GM18873 (cell line): ENCODE measurements at regions not wholly inside any gene's neighbourhood (a gene's known extent, or its start where the extent isn't known, plus 50 kb on each side); places are given as distances from the start of the nearest gene placed in this dataset.

ENCODE experiments used
- ATAC-seq: cut with Tn5 transposase; IDR thresholded peaks from one replicate; pipeline ENCODE4 v1.9.1; 2021; ENCODE audit warnings: mild to moderate bottlenecking, moderate library complexity, moderate number of reproducible peaks; ENCODE audit not compliant: unreplicated experiment, low FRiP score

- ATAC-seq, result no peak
Measured at GRCh38 chr7:108684629-108685028, 115.0 kb downstream of the DNAJB9 start.

DNA sequence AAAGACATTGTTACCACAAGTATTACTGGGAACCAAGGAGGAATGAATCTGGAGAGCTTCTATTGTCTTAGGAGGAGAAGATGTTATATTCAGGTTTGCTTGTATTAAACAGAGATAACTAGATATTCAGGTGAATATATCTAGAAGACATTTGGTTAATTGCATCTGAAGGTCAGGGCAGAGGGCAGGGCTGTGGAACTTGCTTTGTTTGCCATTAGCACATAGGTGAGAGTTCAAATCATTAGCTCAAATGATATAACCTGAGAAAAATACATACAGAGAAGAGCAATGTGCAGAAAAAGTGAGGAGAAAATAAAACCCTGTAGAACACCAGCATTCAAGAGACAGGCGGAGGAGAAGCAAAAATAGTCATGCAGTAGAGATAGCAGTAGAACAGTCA is 116.8 kb downstream of the DNAJB9 start:
- ATAC-seq, result no peak

GRCh38 chr7:108697254-108697653 is 127.6 kb downstream of the DNAJB9 start:
- no peak for ATAC-seq

DNA sequence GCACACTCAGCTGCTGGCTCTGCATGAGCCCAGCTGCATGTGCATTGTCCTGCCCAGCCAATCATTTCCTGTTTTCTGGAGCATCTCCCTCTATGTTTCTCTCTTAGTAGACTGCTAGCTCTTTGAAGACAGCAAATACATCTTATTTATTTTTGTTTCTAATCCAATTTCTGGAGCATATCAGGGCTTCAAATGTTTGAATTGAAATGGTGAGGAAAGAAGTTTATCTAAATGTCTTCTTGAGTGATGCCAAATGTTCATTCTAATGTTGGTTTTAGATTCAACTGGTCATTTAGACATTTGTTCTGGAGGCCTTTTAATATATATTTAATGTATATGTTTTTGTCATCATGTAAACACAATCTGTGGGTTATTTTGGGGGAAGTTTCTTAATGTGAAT is 141.9 kb downstream of the DNAJB9 start:
- ATAC-seq, result no peak

- ATAC-seq, result no peak
Measured at GRCh38 chr7:108716783-108717182, 147.1 kb downstream of the DNAJB9 start.

DNA sequence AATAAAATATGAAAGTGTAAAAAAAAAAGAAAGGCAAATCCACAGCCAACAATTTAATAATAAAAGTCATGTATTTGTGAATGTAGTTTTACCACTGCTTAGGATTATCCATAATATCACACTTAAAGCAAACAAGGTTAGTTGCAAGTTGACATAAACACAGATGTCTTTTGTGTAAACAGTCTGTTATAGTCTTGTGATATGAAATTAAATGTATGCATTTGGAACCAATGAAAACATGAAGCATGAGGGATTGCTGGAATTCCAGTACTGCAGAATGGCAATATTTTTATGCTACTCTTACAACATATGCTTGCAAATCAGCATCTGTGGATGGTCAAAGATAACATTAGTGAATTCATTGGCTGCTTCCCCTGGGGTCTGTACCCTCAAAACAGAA is 148.1 kb downstream of the DNAJB9 start:
- ATAC-seq, result no peak

DNA sequence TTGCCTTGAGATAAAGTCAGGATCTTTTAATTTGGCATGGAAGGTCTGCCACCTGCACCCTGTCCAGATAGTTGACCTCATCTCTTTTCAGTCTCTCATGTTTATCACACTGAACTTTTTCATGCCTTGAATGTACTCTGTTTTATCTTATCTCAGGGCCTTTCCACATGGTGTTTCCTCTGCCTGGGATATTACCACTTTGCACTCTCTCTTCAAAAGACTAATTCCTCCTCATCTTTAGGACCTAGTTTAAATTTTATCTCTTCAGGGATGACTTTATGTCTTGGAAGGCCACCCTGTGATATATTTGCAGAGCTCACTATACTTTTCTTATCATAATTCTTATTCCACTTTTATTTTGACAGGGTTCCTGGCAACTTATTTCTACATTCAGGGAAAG is 150.0 kb downstream of the DNAJB9 start:
- no peak for ATAC-seq

- no peak for ATAC-seq
Measured at GRCh38 chr7:108722561-108722960, 152.9 kb downstream of the DNAJB9 start.

DNA sequence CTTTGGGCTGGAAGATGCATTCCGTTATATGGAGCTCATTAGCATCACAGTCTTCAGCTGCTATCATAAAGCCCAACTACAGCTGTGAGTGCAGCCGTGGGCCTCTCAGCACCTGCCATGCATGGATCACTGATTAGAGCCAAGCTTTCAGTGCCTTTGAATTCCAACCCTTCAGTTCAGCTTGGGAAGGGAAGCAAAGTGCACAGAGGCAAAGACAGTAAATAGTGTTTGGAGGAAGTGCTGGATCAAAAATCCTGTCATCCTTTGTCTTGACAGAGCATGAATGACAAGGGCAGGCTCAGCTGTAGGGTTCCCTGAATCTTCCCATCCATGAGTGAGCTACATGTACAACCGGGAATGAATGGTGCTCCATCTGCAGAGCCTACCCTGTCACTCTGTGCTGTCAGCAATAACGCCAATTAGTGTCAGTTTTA is 153.7 kb downstream of the DNAJB9 start:
- no peak for ATAC-seq

DNA sequence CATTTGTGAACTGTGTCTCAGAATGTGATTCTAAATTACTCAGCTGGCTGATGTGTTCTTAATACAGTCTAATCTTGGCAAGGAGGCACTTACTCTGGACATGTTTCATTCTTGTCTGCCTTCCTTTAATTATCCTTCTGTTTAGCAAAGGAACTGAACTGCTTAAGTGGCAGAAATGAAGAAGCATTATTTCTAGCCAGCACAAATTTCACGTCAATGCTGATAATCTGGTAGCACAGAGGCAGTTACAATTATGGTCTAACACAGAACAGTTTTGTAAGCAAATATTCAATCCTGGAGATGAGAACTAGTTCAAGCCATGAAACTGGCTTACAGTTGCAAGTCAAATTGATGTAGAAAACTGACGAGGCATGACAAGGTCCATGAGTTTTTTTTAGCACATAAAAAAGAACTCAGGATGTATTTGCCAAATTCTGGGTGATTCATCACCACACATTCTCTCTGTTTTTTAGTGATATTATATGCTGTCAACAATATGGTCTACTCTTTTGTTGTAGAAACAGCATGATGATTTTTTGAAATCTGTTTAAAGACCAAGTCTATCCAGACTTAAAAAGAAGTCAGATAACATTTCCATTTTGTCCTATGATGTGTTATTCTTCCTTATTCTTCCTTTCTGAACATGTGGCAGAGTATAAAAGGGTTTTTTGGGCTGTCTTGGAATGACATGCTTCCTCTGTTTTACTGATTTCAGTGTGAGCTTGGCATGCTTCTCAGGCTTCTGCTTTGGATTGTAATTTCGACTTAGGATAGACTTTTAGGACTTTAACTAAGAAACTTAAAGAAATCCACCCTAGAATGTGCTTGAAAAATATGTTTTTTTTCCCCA is 154.8 kb downstream of the DNAJB9 start:
- no peak for ATAC-seq

- ATAC-seq, result no peak
Measured at GRCh38 chr7:108735814-108736213, 166.1 kb downstream of the DNAJB9 start.

- ATAC-seq, result no peak
Measured at GRCh38 chr7:108736221-108736891, 166.7 kb downstream of the DNAJB9 start.

DNA sequence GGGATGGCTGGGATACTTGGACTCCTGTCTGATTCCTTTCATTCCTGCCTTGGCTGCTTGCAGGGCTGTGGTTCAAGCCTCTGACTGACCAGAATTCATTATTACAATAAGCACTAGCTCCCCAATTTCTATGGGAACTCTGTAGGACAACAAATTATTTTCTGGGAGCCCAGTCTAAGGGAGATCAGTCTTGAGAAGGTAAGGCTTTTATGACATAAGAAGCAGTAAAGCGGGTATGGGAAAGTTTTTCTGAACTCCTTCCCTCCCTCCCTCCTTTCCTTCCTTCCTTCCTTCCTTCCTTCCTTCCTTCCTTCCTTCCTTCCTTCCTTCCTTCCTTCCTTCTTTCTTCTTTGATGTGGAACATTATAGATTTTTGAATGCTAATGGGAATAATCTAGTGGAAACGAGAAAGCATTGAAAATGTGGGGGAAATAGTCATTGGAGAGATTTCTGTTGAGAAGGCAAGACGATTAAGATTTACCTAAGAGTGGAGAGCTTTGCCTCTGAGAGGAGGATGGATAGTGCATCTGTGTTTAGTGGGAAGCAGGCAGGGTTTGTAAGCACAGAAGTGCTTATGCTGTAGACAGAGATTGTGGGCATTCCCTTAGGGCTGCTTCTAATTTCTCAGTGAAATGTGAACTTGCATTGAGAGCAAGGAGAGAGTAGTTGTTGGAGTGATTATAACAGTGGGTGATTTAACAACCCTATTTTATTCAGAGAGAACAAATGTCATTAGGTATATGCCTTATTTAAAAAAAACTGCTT is 201.5 kb downstream of the DNAJB9 start:
- no peak for ATAC-seq

DNA sequence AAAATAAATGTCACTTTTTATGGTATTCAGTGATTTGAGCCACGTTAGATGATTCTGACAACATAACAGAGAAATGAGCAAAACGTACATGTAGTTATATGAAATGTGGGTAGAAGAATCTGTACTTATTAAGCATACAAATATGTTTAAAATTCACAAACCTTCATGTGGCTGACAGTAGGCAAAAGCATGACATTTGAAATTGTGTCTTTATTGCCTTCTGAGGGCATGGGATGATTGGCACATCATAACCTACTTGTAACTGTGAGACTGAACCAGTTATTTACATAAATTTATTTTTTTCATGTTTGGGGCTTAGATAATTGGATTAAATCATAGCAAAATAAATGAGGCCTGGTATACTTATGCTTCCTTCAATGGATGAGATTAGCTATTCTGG is 202.2 kb downstream of the DNAJB9 start:
- no peak for ATAC-seq

GRCh38 chr7:108777966-108778365 is 208.3 kb downstream of the DNAJB9 start:
- no peak for ATAC-seq

GRCh38 chr7:108789451-108789850 is 219.8 kb downstream of the DNAJB9 start:
- ATAC-seq, result no peak

DNA sequence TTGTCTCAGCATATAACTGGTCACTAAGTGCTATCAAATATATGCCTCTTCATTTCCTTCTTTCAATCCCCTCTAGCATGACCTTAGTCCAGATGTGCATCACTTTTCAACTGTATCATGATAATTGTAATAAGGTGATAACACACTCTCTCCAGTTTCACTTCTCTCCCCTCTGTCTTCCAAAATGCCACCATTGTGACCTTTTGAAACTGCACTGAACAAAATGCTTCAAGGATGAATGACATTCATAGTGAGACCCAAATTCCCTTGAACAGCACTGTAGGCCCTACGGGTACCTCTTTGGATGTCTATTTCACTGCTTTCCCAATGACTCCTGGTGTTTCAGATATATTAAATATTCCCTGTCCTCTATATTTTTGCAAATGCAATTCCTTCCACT is 224.8 kb downstream of the DNAJB9 start:
- no peak for ATAC-seq

DNA sequence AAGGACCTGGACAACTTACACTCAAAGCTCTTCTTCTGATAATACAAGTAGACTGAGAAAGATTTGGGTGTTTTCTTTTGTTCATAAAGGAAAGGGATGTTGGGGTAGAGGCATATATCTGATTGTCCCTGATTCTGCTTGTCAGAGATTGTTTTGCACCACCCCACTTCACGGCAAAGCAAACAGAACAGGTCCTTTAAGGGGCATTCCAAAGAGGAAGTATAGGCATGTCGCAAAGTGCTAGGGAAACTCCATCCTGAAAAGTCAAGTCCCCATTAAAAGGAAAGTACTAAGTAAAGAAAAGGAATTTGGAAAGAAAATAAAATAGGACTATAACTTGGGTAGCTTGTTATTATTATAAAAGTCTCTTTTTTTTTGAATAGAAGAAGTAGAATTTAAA is 233.0 kb downstream of the DNAJB9 start:
- ATAC-seq, result no peak

- no peak for ATAC-seq
Measured at GRCh38 chr7:108805808-108806397, 236.2 kb downstream of the DNAJB9 start.

- no peak for ATAC-seq
Measured at GRCh38 chr7:108808549-108809266, 239.0 kb downstream of the DNAJB9 start.
